Adrenal gland (tissue), 5 donors: ENCODE measurements at regions not wholly inside any gene's neighbourhood (a gene's known extent, or its start where the extent isn't known, plus 50 kb on each side); places are given as distances from the start of the nearest gene placed in this dataset.

ENCODE experiments used
- POLR2A ChIP-seq, 2 donors: fragments of 450-650 bp; IDR thresholded peaks; one replicate each; pipeline ENCODE4 v1.6.1; 2017; ENCODE audit warnings: antibody characterized with exemption in 2 of 2, mild to moderate bottlenecking in 2 of 2, moderate library complexity in 1 of 2
- TF ChIP-seq, protein P1 (sequence below), 6 experiments: fragments of 450-650 bp in 4 of 6; fragments of 200-600 bp in 2 of 6; sonication (generic) in 1 of 6; IDR thresholded peaks; 1 replicate in 5 of 6; 2 replicates in 1 of 6; pipeline versions ENCODE4 v1.5.1 to v1.8.0; 2016 to 2021; ENCODE audit warnings: antibody characterized with exemption in 6 of 6, mild to moderate bottlenecking in 2 of 6, moderate library complexity in 1 of 6
- donor health status: DM: no; HTN: no; CAD: no.

DNA sequence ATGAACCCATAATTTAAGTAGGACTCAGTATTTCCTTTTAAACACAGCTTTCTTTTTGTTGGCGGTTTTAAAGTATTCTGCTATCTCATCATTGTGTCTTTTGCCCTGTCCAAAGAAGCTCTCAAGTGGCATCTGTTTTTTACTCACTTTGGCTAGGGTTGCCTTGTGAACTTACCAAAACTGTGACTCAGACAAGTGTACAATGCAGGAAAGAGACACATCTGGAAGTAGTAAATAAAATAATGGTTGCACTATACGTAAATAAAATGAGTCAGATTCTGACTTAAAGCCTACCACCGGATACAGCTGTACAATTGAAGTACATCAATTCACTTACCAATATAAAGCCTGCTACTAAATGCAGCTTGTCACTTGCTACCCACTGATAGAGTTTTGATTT lies 619.2 kb upstream of the LRFN5 start:
- TF ChIP-seq, protein P1, sequence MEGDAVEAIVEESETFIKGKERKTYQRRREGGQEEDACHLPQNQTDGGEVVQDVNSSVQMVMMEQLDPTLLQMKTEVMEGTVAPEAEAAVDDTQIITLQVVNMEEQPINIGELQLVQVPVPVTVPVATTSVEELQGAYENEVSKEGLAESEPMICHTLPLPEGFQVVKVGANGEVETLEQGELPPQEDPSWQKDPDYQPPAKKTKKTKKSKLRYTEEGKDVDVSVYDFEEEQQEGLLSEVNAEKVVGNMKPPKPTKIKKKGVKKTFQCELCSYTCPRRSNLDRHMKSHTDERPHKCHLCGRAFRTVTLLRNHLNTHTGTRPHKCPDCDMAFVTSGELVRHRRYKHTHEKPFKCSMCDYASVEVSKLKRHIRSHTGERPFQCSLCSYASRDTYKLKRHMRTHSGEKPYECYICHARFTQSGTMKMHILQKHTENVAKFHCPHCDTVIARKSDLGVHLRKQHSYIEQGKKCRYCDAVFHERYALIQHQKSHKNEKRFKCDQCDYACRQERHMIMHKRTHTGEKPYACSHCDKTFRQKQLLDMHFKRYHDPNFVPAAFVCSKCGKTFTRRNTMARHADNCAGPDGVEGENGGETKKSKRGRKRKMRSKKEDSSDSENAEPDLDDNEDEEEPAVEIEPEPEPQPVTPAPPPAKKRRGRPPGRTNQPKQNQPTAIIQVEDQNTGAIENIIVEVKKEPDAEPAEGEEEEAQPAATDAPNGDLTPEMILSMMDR (IDR thresholded peaks at IDR 0.05): no peak
- TF ChIP-seq POLR2A (IDR thresholded peaks at IDR 0.05): no peak
